GM12878 (cell line): ENCODE measurements at regions not wholly inside any gene's neighbourhood (a gene's known extent, or its start where the extent isn't known, plus 50 kb on each side); places are given as distances from the start of the nearest gene placed in this dataset.

Source experiments
- ATAC-seq: fragments of 200-7000 bp; cut with Tn5 transposase; 3 replicates; pipeline ENCODE4 v1.9.1; 2020; ENCODE audit warnings: mild to moderate bottlenecking, moderate library complexity
- BruUV-seq: library from RNA; stranded (reverse); fragments of 400-500 nt; replicated peaks from 2 replicates; lab custom pipeline; 2021; lab: Mats Ljungman, UMichigan
- CTCF ChIA-PET: fragments of 300-600 bp; sonication (Branson Sonifier 250); formaldehyde crosslinking; extraction: SDS; loops from one replicate; lab custom pipeline; 2021; ENCODE audit warnings: inconsistent platforms; lab: Yijun Ruan, JAX
- POLR2A ChIA-PET: fragments of 350-600 bp; formaldehyde crosslinking; extraction: SDS; loops from one replicate; lab custom pipeline; 2021; ENCODE audit warnings: inconsistent platforms; lab: Charles Lee
- RAD21 ChIA-PET: fragments of 300-600 bp; sonication (Branson Sonifier 250); formaldehyde crosslinking; loops from one replicate; lab custom pipeline; 2023; ENCODE audit warnings: antibody characterized with exemption; ENCODE audit not compliant: unreplicated experiment; lab: Charles Lee
- SMC1A ChIA-PET: fragments of 300-600 bp; sonication (Branson Sonifier 250); formaldehyde crosslinking; loops from one replicate; lab custom pipeline; 2023; ENCODE audit not compliant: unreplicated experiment, uncharacterized antibody; lab: Charles Lee
- DNase-seq: peaks from one replicate; pipeline ENCODE4 v3.0.0-alpha.2; 2011; ENCODE audit warnings: low read depth, low spot score
- FAIRE-seq: peaks from 3 replicates; lab custom pipeline; 2011; peaks lifted over from hg19 to GRCh38; lab: Jason Lieb, UNC
- H2AFZ ChIP-seq: 2 replicates; pipeline ENCODE4 v1.6.0; 2011; ENCODE audit warnings: low read depth, low read length, control low read depth; ENCODE audit not compliant: control insufficient read depth
- H3K27ac ChIP-seq: 2 replicates; pipeline ENCODE4 v1.5.1; 2011; ENCODE audit warnings: control low read depth; ENCODE audit not compliant: control insufficient read depth, insufficient read depth
- H3K27me3 ChIP-seq, 2 experiments: replicated peaks in 1 of 2; 2 replicates each; pipeline versions ENCODE4 v1.6.0 to v1.6.1; 2011; ENCODE audit warnings: low read length in 1 of 2; ENCODE audit not compliant: control insufficient read depth in 2 of 2, insufficient read depth in 2 of 2
- H3K36me3 ChIP-seq, 2 experiments: 2 replicates each; pipeline ENCODE4 v1.5.1; 2011; ENCODE audit warnings: low read length in 1 of 2; ENCODE audit not compliant: control insufficient read depth in 2 of 2, insufficient read depth in 2 of 2
- H3K4me1 ChIP-seq: 2 replicates; pipeline ENCODE4 v1.6.1; 2011; ENCODE audit warnings: mild to moderate bottlenecking, low read length, moderate library complexity, mixed read lengths; ENCODE audit not compliant: control insufficient read depth, insufficient read depth
- H3K4me2 ChIP-seq: 2 replicates; pipeline ENCODE4 v1.6.0; 2011; ENCODE audit warnings: control low read depth; ENCODE audit not compliant: control insufficient read depth, insufficient read depth
- H3K4me3 ChIP-seq: fragments of 200-600 bp; sonication (generic); 2 replicates; pipeline ENCODE4 v1.5.1; 2016
- H3K79me2 ChIP-seq: 2 replicates; pipeline ENCODE4 v1.6.0; 2011; ENCODE audit warnings: low read length; ENCODE audit not compliant: control insufficient read depth, insufficient read depth
- H3K9ac ChIP-seq: 2 replicates; pipeline ENCODE4 v1.8.0; 2011; ENCODE audit warnings: low read length, control low read depth, mixed read lengths; ENCODE audit not compliant: control insufficient read depth, insufficient read depth
- H3K9me3 ChIP-seq: replicated peaks from 3 replicates; pipeline ENCODE4 v1.5.1; 2011; ENCODE audit warnings: mild to moderate bottlenecking, low read length; ENCODE audit not compliant: control insufficient read depth, insufficient read depth
- H4K20me1 ChIP-seq: 2 replicates; pipeline ENCODE4 v1.6.0; 2011; ENCODE audit not compliant: control insufficient read depth, insufficient read depth
- BACH1 ChIP-seq: fragments of 450-650 bp; IDR thresholded peaks from 2 replicates; pipeline ENCODE4 v1.6.1; 2017; ENCODE audit warnings: mild to moderate bottlenecking, borderline replicate concordance
- CEBPB ChIP-seq, 2 experiments: fragments of 150-350 bp in 1 of 2; IDR thresholded peaks; 2 replicates each; pipeline ENCODE4 v1.6.1; 2012 to 2014; ENCODE audit warnings: low read depth in 2 of 2, low read length in 2 of 2, borderline replicate concordance in 1 of 2, inconsistent platforms in 1 of 2
- CHD4 ChIP-seq: fragments of 200-600 bp; sonication (generic); IDR thresholded peaks from 2 replicates; pipeline ENCODE4 v1.6.1; 2016; ENCODE audit warnings: mild to moderate bottlenecking
- FOXK2 ChIP-seq: fragments of 450-650 bp; IDR thresholded peaks from 2 replicates; pipeline ENCODE4 v1.6.1; 2017; ENCODE audit warnings: mild to moderate bottlenecking, moderate library complexity
- JUNB ChIP-seq: IDR thresholded peaks from 2 replicates; pipeline ENCODE4 v1.6.1; 2016; ENCODE audit warnings: antibody characterized with exemption, mild to moderate bottlenecking
- MEF2A ChIP-seq: IDR thresholded peaks from 2 replicates; pipeline ENCODE4 v1.6.1; 2011; ENCODE audit warnings: low read depth, mild to moderate bottlenecking, low read length, moderate library complexity; ENCODE audit not compliant: insufficient read depth
- PML ChIP-seq: IDR thresholded peaks from 2 replicates; pipeline ENCODE4 v1.6.1; 2012; ENCODE audit warnings: low read length, inconsistent platforms
- RAD21 ChIP-seq: IDR thresholded peaks from 2 replicates; pipeline ENCODE4 v1.6.1; 2011; ENCODE audit warnings: mild to moderate bottlenecking, low read depth, low read length, moderate library complexity; ENCODE audit not compliant: insufficient read depth
- SPI1 ChIP-seq: IDR thresholded peaks from 2 replicates; pipeline ENCODE4 v1.6.1; 2011; ENCODE audit warnings: low read depth, mild to moderate bottlenecking, low read length, moderate library complexity, borderline replicate concordance; ENCODE audit not compliant: insufficient read depth
- SUZ12 ChIP-seq: fragments of 200-600 bp; sonication (generic); IDR thresholded peaks from one replicate; pipeline ENCODE4 v1.6.1; 2018; ENCODE audit warnings: antibody characterized with exemption, mild to moderate bottlenecking; ENCODE audit not compliant: unreplicated experiment
- ZNF207 ChIP-seq: fragments of 450-650 bp; IDR thresholded peaks from 2 replicates; pipeline ENCODE4 v1.6.1; 2014; ENCODE audit warnings: antibody characterized with exemption, mild to moderate bottlenecking, borderline replicate concordance
- ZNF24 ChIP-seq: fragments of 450-650 bp; IDR thresholded peaks from 2 replicates; pipeline ENCODE4 v1.6.1; 2017; ENCODE audit warnings: antibody characterized with exemption, mild to moderate bottlenecking
- ZNF384 ChIP-seq: IDR thresholded peaks from 2 replicates; pipeline ENCODE4 v1.6.1; 2012; ENCODE audit warnings: low read depth, mild to moderate bottlenecking, low read length, improper control_type of control experiment, borderline replicate concordance
- ZZZ3 ChIP-seq: IDR thresholded peaks from 2 replicates; pipeline ENCODE4 v1.6.1; 2011; ENCODE audit warnings: low read depth; ENCODE audit not compliant: control insufficient read depth, insufficient read length
- WGBS: methylation state at CpG from one replicate; pipeline ENCODE4 v1.1.6; 2016; ENCODE audit warnings: low lambda C conversion rate; ENCODE audit not compliant: insufficient replicate concordance, insufficient coverage; ENCODE audit errors: missing lambda C conversion rate; 5-methylcytosine and 5-hydroxymethylcytosine counted together
- in situ Hi-C: fragments of 300-500 bp; cut with MboI; formaldehyde crosslinking; loops from 9 replicates; pipeline ENCODE4 v1.14.3; 2018; ENCODE audit warnings: mixed read lengths
- intact Hi-C: fragments of 100-400 bp; cut with micrococcal nuclease; formaldehyde crosslinking; loops from one replicate; pipeline ENCODE4 v1.14.2; 2022; ENCODE audit not compliant: unreplicated experiment

DNA sequence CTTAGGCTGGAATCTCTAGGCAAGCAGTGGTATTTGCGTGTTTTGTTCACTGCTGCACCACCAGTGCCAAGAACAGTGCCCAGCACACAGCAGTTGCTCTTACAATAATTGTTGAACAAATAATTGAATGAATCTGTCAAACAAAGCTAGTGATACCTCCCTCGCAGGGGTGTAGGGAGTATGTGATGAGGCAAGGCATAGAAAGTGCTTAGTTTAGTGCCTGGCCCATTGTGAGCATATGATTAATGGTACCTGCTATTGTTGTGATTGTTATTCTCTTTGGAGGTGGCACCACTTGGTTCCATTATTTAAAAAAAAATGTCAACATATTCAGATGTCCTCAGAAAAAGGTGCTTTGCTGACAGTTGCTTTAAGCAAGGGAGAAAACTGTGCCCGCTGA lies 210.1 kb upstream of the TBX3 start:
- ATAC-seq (no peak), FAIRE-seq (no peak), DNase-seq (no peak)
- RAD21 ChIA-PET: no interaction called here
- H3K9ac ChIP-seq: no peak overlapping the region
- no peak overlapping the region for H2AFZ ChIP-seq
- no peak overlapping the region for H3K27ac ChIP-seq
- intact Hi-C loops: no loop called here
- H3K4me1 ChIP-seq: no peaks in the 10 kb centered on the region
- H3K4me3 ChIP-seq: no peak overlapping the region
- TF ChIP-seq ZZZ3 (no peak), CHD4 (no peak), SUZ12 (no peak), ZNF384 (no peak), PML (no peak), SPI1 (no peak), FOXK2 (no peak), ZNF207 (no peak), JUNB (no peak), CEBPB (IDR thresholded peaks at IDR 0.05; ENCODE audit: borderline replicate concordance in 1 of 2, low read depth in 2 of 2, low read length in 2 of 2) (no peak), BACH1 (no peak), ZNF24 (no peak), MEF2A (no peak), RAD21 (no peak)
- POLR2A ChIA-PET: interaction anchor here (0.7 kb wide), 1 partner anchor 383 kb away, joined by 10 read pairs; no protein-coding TSS in a partner anchor
- H3K27me3 ChIP-seq: no peaks in the 10 kb centered on the region
- no peaks in the 10 kb centered on the region for H3K9me3 ChIP-seq
- H3K4me2 ChIP-seq: no peak overlapping the region
- in situ Hi-C loops: no loop called here
- no peaks in the 10 kb centered on the region for H3K36me3 ChIP-seq
- BruUV-seq: no TSS peak
- CTCF ChIA-PET: no interaction called here
- H3K79me2 ChIP-seq: no peaks in the 10 kb centered on the region
- no peaks in the 10 kb centered on the region for H4K20me1 ChIP-seq
- SMC1A ChIA-PET: interaction anchor here (0.9 kb wide), 1 partner anchor 258 kb away, joined by 4 read pairs; no protein-coding TSS in a partner anchor
- WGBS: 20% methylated on average over 3 of the region's 3 CpGs
